ENCODE measurements at regions not wholly inside any gene's neighbourhood (a gene's known extent, or its start where the extent isn't known, plus 50 kb on each side); places are given as distances from the start of the nearest gene placed in this dataset.

DNA sequence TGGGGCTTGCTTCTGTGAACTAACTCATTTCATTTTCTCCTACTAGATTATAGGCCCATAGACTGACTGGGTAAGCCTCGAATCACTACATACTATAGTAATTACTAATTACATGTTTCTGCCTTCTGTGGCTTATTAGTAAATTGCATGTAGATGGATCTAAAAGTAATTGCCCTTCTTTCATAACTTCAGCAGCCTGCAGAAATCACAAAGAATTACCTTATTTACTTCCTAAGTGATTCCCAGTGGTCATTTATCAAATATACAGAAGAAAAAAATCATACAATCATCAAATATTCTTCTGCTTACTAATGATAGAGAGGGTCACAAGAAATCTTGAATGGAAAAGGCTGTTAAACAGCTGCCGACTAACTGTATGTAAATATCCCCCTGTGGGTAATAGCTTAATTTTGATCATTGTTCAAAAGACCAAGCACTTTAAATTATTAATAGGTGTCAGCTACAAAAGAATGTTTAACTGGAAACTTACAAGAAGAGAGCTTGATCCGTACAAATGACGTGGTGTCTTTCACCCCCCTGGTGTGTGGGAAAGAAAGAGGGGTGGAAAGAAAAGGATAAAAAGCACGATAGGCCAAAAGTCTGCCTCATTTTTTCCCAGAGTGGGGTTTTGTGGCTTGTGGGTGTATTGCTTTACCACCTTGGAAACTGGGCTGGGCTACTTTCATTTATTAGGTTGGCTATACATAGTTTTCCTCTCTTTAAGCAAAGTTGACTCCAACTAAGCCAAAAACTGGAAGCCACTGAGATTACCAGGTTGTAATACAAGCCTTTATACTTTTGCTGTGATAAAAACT, 361.8 kb upstream of the ZMIZ1 start:
- no peak for DNase-seq (ENCODE audit: low read depth in 2 of 2)

DNA sequence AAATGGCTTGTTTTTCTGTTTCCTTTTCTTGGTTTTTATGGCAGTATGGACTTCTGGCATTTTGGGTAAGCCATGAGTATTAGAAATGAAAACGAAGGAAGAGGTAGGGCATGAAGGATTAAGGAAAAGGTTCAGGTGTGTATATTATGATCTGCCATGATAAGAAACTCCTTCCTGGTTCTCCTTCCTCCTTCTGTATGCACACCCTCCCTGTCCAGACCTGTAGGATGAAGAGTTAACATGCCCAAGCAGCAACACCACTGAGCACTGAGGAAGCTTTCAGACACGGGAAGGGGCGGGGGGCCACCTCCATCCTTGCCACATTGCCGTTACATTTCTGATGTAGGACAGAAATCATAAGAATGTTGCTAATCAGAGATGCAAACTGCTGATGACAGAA, 361.0 kb upstream of the ZMIZ1 start:
- DNase-seq (ENCODE audit: low read depth in 2 of 2), result no peak

DNA sequence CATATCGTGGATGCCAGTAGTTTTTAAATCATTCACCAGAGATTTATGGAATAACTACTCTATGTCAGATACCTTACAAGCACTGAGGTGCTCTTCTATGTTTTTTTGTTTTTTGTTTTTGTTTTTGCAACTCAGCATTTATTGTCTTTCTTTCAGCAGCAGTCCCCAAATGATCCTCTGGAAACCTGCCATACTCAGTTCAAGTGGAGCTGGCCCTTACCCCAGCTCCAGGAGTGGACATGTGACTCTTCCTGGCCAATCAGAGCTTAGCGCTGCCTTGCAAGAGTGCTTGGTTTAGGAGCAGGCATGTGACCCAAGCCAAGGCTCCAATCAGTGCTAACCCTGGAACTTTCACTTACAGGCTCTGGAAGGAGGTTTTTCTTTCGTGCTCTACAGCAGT, 356.6 kb upstream of the ZMIZ1 start:
- no peak for DNase-seq (ENCODE audit: low read depth in 2 of 2)

DNA sequence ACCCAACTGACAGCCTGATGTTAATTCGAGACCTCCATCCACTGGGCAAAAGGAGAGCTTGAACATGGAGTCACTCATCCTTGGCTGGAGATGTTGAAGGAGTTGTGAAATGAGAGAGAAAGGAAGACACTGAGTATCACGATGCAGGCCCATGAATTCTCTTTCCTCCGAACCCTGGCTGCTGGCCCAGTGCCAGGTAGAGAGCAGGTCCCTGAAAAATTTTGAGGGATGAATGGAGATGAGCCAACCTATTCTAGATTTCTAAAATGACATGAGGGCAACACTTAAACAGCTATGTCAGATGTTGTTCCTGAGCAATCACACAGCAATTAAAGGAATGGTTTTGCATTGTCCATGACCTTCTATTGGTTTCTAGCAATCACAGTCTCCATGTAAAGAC, 355.1 kb upstream of the ZMIZ1 start:
- DNase-seq (ENCODE audit: low read depth in 2 of 2), result no peak

DNA sequence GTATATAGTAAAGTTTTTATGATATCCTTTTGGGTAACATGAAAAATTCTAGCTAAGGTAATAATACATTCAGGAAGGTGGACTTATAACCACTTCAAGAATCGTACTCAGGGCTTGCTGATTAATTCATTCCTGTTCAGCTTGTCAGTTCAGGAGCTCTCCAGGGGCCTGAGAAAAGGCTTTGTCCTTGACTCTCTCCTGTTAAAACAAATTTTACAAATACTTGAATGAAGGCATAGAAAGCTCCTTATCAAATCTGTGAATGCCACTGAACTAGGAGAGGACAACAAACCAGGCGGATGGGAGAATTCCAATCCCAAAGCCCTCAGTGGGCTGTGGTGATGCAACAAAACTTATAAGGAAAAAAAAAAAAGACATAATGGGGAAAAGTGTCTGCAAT, 354.5 kb upstream of the ZMIZ1 start:
- no peak for DNase-seq (ENCODE audit: low read depth in 2 of 2)

DNA sequence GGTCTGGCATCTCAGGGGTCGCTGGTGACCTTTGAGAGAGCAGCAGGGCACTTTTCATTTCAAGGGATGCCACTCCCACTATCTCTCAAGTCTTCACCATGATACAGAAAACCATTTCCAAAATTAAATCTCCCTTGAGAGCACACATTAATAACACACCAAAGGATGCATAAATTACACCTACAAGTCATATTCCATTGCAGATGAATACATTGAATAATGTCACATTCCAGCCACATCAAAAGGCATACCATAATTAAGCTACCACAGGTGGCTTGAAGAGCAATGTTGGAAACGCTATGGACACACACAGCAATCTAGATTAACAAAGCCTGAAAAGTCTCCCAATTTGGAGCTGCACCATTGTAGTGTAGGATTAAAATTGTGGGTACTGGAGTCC, 353.3 kb upstream of the ZMIZ1 start:
- DNase-seq (ENCODE audit: low read depth in 2 of 2), result no peak

DNA sequence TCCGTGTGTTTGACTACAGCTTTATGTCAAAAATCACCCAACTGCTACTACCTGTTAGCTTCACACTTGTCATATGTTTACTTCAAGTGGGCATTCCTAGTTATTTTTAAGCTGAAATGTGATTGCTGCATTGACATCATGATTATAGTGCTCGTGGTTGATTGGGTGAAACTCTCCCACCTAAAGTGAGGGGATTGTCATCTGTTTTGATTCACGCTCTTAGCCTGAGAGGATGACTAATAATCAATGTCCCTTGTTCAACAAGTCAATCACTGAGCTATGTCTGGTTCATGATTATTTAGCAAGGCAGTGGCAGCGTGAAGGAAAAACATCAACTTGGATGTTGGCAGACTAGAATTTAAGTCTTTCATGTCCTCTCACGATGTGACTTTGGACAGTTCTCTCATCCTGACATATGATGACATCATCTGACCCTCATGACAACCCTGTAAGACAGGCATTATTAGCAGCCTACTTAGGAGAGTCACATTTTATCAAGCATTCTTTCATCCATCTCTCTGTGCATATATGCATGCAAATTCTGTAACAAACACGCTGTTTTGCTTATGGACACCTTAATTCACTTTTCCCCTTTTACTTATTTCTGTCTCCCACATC, 352.6 kb upstream of the ZMIZ1 start:
- DNase-seq (ENCODE audit: low read depth in 2 of 2), result no peak

DNA sequence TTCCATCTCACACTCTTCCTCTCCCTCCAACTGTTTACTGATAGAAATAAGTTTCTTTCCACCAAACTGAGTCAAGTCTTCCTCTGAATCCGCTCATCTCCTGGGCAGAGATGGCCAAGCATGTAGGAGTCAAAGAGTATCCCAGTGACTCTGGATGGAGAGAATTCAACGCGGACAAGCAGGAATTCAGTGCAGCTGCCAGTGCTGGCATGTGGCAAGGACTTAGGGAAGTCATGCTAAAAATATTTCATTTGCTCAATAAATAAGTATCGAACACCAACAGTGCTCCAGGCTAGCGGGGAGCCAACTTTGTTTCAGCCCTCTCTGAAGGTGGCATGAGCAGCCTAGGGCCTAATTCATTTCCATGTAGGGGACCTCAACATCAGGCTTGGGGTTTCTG, 351.6 kb upstream of the ZMIZ1 start:
- no peak for DNase-seq (ENCODE audit: low read depth in 2 of 2)

DNA sequence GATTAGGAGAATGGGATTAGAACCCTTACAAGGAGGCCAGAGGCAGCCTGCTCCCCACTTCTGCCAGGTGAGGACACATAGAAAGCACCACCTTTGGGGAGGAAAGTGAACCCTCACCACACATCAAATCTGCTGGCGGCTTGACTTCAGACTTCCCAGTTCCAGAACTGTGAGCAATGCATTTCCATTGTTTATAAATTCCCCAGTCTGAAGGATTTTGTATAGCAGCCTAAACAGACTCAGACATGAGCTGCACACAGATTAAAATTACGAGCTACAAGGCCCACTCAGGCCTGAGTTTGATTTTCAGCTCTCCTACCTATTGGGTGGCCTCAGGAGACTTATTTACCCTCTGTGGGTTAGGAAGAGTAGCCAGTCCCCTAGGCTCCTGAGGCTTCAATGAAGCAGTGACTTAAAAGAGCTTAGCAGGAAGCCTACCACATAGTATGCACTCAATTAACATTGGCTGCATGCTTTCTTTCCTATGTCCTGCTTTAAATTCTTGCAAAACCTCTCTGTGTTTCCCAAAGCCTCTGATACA, 350.7 kb upstream of the ZMIZ1 start:
- DNase-seq (ENCODE audit: low read depth in 2 of 2), result no peak

DNA sequence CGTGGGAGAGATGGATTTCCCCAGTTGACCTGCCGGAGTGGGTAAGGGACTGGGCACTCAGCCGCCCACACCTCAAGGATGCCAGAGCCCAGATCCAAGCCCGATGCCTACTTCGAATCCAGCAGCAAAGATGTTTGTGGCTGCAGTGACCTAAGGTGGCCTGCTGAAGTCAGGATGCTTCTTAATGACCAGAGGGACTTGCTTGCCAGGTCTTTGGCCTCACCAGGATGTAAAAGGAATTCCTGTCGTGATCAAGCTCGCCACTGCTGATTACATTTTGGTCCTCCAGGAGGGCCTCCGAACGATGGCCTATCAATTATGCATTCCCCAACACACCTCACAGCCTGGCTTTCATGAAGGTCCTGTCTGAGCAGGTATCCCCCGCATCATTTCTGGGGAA, 349.5 kb upstream of the ZMIZ1 start:
- no peak for DNase-seq (ENCODE audit: low read depth in 2 of 2)

DNA sequence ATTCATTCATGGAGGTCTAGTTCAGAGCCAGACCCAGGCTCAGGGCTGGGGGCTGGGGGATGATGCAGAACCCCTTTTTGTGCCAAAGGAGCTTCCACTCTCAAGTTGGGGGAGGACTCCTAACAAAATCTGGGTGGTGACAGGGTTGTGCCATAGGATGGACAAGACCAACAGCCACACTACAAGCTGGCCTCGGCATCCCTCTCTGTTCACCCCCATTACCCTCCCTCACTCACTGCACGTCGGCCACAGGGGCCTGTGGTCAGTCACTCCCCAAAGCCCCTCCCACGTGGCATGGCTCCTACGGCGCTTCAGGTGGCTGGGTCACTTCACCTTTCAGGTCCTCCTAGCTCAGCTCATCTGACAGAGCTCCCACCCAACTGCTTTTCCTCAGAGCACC, 348.7 kb upstream of the ZMIZ1 start:
- no peak for DNase-seq (ENCODE audit: low read depth in 2 of 2)

DNA sequence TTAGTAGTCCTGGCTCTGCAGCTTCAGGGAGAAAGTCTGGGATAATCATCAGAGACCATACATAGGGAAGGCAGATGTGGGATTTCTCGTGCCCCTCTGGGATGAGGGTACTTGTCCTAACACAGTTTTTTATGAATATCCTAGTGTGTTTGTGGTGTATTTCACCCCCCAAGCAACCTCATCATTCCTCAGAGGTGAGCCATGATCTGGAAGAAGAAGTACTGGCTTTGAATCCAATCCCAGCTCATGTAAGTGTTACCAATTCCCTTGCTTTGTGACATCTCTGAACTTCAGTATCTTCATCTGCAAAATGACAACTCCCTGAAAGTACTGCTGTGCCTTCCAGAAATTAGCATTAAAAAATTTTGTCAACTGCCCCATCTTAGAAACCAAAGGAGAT, 347.5 kb upstream of the ZMIZ1 start:
- DNase-seq (ENCODE audit: low read depth in 2 of 2), result no peak

DNA sequence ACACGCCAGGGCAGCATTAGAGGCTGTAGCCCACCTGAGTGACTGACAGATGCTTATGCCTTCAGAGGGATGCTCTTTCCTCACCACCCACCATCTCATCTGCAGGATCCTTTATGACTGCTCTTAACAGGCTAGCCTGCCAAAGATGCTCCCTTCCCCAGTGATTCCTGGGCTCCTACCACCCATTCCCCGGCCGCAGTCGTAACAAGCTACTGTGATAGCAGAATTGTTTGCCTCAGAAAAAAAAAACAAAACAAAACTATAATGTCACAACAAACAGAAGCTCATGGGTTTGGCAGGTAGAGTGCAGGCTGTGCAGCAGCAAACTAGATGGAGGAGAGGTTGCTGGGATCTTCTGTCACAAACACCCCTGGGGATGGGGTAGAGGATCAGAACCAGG, 343.9 kb upstream of the ZMIZ1 start:
- no peak for DNase-seq (ENCODE audit: low read depth in 2 of 2)

DNA sequence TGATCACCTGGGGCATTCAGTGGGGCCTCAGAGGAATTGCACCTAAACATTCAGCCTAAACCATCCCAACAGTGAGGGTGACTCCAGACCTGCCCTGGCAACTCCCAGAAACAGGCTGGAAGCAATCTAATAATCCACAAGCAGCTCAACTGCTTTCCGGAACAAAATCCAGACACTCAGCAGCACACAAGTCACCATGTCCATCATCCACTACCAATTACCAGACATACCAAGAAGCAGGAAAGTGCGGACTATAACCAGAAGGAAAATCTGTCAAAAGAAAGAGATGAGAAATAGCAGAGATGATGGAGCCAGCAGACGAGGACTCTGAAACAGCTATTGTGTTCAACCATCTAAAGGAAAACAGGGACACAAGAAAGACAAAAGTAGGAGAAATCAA, 342.6 kb upstream of the ZMIZ1 start:
- DNase-seq (ENCODE audit: low read depth in 2 of 2), result no peak

DNA sequence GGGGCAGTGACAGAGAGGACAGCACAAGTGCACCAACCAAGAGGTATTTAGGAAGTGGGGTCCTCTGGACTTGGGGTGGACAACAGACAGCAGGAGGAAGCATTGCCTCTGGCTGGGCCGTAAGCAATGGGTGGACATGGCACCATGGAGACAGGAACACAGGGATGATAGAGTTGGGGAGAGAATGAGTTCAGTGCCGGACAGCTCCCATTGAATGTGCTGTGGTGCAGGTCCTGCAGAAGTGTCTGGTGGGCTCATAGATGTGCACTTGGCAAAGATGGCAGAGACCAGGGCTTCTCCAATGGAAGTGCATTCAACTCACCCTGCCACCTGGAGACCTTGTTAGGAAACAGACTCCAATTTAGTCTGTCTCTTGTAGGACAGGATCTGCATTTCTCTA, 341.5 kb upstream of the ZMIZ1 start:
- DNase-seq (ENCODE audit: low read depth in 2 of 2), result no peak

DNA sequence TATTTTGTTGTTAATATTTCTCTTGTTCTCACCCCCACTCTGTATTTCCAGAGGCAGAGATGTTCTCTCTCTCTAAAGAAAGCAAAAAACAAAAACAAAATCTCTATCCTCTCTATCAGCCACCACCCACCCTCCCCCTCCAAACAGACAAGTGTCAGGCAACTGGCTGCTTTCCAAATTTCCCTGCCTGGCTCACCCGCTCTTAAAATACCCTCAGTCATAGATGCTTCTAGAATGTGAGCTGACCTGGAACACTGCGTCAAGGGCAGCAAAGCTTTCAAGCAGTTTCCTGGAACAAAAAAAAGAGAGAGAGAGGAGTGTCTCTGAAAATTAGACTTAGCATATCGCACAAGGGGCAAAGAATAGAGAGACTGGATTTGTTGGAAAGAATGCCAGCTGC, 341.0 kb upstream of the ZMIZ1 start:
- DNase-seq (ENCODE audit: low read depth in 2 of 2), result no peak

DNA sequence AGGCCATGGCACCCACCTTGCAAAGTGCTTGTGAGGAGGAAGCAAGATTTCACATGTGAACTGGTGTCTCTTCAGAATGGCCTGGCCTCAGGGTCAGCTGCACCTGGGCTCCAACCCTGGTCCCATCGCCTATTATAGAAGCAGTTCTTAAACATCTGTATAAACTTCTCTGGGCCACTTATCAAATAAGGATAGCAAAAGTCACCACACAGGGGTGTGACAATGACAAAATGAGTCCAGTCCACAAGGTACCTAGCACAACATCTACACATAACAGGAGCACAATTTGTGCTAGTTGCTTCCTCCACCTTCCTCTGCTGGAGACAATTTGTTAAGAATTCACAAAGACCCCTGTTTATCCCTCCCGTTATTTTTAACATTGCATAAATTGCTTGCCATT, 340.6 kb upstream of the ZMIZ1 start:
- no peak for DNase-seq (ENCODE audit: low read depth in 2 of 2)

DNA sequence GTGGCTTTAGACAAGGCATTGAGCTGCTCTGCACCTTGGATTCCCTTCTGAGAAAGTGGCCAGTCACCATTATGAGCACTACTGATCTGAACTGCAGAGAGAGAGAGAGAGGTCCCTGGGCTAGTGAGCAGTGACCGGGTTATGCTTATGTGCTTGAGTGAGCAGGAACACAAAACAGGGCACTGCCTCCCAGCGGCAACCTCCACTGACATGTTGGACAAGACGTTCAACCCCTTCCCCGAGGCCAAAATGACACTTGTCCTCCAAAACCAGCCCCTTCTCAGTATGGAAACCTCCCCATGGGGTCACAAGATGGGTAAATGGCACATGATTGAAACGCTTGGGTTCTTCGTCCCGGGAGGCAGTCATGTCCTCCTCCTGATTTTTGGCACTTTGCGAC, 339.4 kb upstream of the ZMIZ1 start:
- no peak for DNase-seq (ENCODE audit: low read depth in 2 of 2)

DNA sequence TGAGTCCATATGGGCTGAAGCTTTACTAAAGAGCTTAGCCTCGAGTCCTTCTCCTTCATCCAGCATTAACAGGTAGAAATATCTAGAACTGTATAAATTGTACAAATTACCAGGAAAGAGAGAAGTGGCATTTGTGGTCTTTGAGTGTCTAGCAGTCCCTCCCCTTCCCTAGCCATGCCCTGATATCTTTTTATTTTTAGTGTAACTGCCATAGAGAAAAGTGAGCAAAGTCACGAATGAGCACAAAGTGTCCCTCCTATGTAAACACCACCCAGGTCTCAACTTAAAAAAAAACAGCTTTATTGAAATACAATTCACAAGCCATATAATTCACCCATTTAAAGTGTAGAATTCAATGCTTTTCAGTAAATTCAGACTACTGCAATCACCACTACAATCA, 339.0 kb upstream of the ZMIZ1 start:
- no peak for DNase-seq (ENCODE audit: low read depth in 2 of 2)

DNA sequence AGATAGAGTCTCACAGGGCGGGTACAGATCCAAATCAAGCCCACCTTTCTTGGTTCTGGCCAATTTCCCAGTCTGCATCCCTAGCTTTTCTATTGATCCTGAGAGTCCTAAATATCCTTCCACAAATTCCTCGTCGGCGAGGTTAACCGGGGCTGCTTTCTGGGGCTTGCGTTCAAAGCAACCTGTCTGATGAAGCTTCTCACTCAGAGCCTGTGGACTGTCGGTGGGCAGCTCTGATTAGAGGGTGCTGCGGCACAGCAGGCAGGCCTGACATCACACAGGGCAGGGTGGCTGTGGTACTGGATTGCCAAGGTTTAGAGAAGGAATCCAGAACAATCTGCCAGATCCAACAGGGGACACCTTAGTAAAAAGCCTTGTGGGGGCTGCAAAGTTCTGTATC, 338.0 kb upstream of the ZMIZ1 start:
- no peak for DNase-seq (ENCODE audit: low read depth in 2 of 2)

DNA sequence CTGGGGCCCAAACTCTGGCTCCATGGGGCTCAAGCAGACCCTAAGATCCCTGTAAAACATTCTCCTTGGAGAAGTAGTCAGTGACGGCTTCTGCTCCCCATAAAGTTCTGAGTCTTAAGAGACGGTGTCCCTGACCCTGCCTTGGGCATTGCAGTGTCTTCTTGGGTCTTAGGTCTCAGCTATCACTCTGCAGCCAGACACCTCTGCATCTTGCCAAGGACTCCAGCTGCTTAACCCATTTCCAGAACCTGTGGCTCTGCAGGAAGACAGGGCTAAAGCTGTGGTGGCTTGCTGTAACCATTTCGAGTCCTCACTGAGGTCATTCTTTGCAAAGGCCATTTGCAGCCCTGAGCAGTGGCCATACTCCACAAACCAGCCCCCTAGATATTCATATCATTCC, 337.1 kb upstream of the ZMIZ1 start:
- DNase-seq (ENCODE audit: low read depth in 2 of 2), result no peak

DNA sequence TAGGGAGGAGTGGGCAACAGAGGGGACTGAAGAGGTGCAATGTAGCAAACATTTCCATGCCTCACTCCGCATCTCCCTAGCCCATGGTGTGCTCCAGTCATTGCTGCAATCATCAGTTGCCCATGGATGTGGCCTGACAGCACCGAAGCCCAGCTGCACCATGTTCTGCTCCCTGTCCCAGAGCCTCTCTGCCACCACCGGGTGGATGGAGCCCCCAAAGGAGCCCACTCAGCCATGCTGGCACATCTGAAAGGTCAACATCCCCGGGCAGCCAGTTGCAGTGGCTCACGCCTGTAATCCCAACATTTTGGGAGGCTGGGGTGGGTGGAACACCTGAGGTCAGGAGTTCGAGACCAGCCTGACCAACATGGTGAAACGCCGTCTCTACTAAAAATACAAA, 336.4 kb upstream of the ZMIZ1 start:
- no peak for DNase-seq (ENCODE audit: low read depth in 2 of 2)

DNA sequence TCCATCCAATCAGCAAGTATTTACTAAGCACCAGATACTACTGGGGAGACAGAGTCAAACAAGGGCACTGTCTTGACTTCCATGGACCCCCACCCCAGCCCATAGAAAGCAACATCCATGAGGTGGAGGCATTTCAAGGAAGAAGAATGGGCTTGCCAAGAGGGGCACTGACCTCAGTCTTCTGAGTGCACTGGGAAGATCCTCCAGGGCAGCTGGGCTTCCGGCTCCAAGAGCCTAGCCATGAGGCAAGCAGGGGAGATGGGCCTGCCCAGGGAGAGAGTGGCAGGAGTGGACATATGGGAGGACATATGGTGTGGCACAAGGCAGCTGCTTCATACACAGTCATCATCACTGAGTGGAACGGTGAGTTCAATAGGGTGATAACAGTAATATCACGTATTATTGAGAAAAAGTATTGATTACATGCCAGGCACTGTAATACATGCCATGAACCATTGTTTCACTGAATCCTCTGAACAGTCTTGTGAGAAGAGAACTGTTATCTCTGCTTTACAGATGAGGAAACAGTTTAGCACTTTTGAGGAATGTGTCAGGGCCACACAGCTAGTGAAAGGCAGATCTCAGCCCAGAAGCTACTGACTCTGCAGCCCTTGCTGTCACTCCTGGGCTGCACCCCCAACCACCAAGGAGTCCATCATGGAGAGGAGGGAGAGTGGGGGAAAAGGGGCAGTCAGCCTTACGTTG, 331.7 kb upstream of the ZMIZ1 start:
- no peak for DNase-seq (ENCODE audit: low read depth in 2 of 2)

Data from stimulated activated CD8-positive, alpha-beta memory T cell treated with anti-CD3 and anti-CD28 coated beads, Interleukin-7, amount 100 ng/mL, for 1 hour (primary cell).